ENCODE measurements at regions not wholly inside any gene's neighbourhood (a gene's known extent, or its start where the extent isn't known, plus 50 kb on each side); places are given as distances from the start of the nearest gene placed in this dataset.

GRCh38 chr5:93018461-93018860 lies 562.6 kb downstream of the NR2F1-AS1 start:
- no peak overlapping the region for H3K9ac ChIP-seq (ENCODE audit: low read depth, low read length)
- no peaks in the 10 kb centered on the region for H3K36me3 ChIP-seq (ENCODE audit: control insufficient read depth, insufficient read depth, low read length)
- H3K9me3 ChIP-seq (ENCODE audit: control insufficient read depth, insufficient read depth, low read length), result no peaks in the 10 kb centered on the region
- no peaks in the 10 kb centered on the region for H3K27me3 ChIP-seq (ENCODE audit: control insufficient read depth, insufficient read depth, low read length)
- no peak overlapping the region for H3K27ac ChIP-seq (ENCODE audit: low read depth, low read length)
- H3K4me3 ChIP-seq (ENCODE audit: low read depth, low read length), result no peak overlapping the region
- peaks cover 17% of the 10 kb centered on the region for H3K4me1 ChIP-seq (ENCODE audit: control insufficient read depth, insufficient read depth, low read length)

DNA sequence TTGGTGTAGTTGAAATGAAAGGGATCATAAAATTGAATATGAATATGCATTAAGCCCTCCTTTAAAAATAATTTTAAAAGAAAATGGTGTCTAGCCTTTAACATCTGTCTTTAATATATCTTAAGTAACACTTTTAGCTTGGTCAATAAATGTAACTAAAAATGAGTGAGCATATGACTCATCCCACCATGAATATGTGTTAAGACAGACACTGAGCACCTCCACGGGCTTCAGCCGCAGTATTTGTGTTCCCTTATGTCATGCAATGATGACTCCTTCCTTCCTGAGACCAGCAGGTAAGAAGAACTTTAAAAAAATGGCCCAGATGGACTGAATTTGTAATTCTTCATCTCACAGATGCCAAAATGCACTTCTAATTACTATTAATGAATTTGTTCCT lies 563.2 kb downstream of the NR2F1-AS1 start:
- no peak overlapping the region for H3K9ac ChIP-seq (ENCODE audit: low read depth, low read length)
- H3K4me3 ChIP-seq (ENCODE audit: low read depth, low read length), result no peak overlapping the region
- no peaks in the 10 kb centered on the region for H3K27me3 ChIP-seq (ENCODE audit: control insufficient read depth, insufficient read depth, low read length)
- no peak overlapping the region for H3K27ac ChIP-seq (ENCODE audit: low read depth, low read length)
- H3K9me3 ChIP-seq (ENCODE audit: control insufficient read depth, insufficient read depth, low read length), result no peaks in the 10 kb centered on the region
- peaks cover 17% of the 10 kb centered on the region for H3K4me1 ChIP-seq (ENCODE audit: control insufficient read depth, insufficient read depth, low read length)
- no peaks in the 10 kb centered on the region for H3K36me3 ChIP-seq (ENCODE audit: control insufficient read depth, insufficient read depth, low read length)

- no peaks in the 10 kb centered on the region for H3K9me3 ChIP-seq (ENCODE audit: control insufficient read depth, insufficient read depth, low read length)
- no peak overlapping the region for H3K4me3 ChIP-seq (ENCODE audit: low read depth, low read length)
- no peak overlapping the region for H3K27ac ChIP-seq (ENCODE audit: low read depth, low read length)
- no peaks in the 10 kb centered on the region for H3K36me3 ChIP-seq (ENCODE audit: control insufficient read depth, insufficient read depth, low read length)
- H3K4me1 ChIP-seq (ENCODE audit: control insufficient read depth, insufficient read depth, low read length), result peaks cover 18% of the 10 kb centered on the region
- H3K9ac ChIP-seq (ENCODE audit: low read depth, low read length), result no peak overlapping the region
- H3K27me3 ChIP-seq (ENCODE audit: control insufficient read depth, insufficient read depth, low read length), result no peaks in the 10 kb centered on the region
These were observed 563.6 kb downstream of the NR2F1-AS1 start for GRCh38 chr5:93017376-93017775.

DNA sequence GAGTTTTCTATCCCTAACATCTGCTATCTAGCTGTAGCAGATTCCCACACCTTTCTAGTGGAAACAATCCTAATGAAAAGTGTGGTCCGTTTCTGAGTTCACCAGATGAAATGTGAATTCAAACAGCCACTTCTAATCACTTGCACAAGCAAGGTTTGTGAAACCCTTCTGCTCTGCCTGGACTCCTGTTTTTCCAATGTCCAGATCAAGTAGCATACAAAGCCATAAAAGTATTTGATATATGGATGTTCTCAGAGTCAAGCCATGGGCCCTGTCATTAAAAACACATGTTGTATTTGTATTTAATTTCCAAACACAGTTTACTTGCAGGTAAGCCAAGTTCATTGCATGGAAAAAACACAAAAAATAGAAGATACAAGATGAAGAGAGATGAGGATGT lies 570.4 kb downstream of the NR2F1-AS1 start:
- H3K4me1 ChIP-seq (ENCODE audit: control insufficient read depth, insufficient read depth, low read length), result peaks cover 16% of the 10 kb centered on the region
- no peak overlapping the region for H3K4me3 ChIP-seq (ENCODE audit: low read depth, low read length)
- H3K9me3 ChIP-seq (ENCODE audit: control insufficient read depth, insufficient read depth, low read length), result no peaks in the 10 kb centered on the region
- H3K27me3 ChIP-seq (ENCODE audit: control insufficient read depth, insufficient read depth, low read length), result no peaks in the 10 kb centered on the region
- H3K27ac ChIP-seq (ENCODE audit: low read depth, low read length), result no peak overlapping the region
- no peak overlapping the region for H3K9ac ChIP-seq (ENCODE audit: low read depth, low read length)
- H3K36me3 ChIP-seq (ENCODE audit: control insufficient read depth, insufficient read depth, low read length), result no peaks in the 10 kb centered on the region

DNA sequence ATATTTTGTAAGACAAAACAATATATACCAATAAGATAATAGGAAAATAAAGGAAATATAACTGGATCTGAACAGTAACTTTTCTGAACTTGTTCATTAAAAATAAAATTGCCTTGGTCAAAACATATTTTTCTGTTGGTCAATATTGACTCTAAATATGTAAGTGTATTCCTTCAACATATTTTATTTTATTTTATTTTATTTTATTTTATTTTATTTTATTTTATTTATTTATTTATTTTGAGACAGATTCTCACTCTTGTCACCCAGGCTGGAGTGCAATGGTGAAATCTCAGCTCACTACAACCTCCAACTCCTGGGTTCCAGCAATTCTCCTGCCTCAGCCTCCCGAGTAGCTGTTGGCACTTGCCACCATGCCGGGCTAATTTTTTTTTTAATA lies 571.0 kb downstream of the NR2F1-AS1 start:
- H3K27ac ChIP-seq (ENCODE audit: low read depth, low read length), result no peak overlapping the region
- no peaks in the 10 kb centered on the region for H3K27me3 ChIP-seq (ENCODE audit: control insufficient read depth, insufficient read depth, low read length)
- H3K9ac ChIP-seq (ENCODE audit: low read depth, low read length), result no peak overlapping the region
- no peaks in the 10 kb centered on the region for H3K36me3 ChIP-seq (ENCODE audit: control insufficient read depth, insufficient read depth, low read length)
- no peak overlapping the region for H3K4me3 ChIP-seq (ENCODE audit: low read depth, low read length)
- peaks cover 16% of the 10 kb centered on the region for H3K4me1 ChIP-seq (ENCODE audit: control insufficient read depth, insufficient read depth, low read length)
- H3K9me3 ChIP-seq (ENCODE audit: control insufficient read depth, insufficient read depth, low read length), result no peaks in the 10 kb centered on the region

DNA sequence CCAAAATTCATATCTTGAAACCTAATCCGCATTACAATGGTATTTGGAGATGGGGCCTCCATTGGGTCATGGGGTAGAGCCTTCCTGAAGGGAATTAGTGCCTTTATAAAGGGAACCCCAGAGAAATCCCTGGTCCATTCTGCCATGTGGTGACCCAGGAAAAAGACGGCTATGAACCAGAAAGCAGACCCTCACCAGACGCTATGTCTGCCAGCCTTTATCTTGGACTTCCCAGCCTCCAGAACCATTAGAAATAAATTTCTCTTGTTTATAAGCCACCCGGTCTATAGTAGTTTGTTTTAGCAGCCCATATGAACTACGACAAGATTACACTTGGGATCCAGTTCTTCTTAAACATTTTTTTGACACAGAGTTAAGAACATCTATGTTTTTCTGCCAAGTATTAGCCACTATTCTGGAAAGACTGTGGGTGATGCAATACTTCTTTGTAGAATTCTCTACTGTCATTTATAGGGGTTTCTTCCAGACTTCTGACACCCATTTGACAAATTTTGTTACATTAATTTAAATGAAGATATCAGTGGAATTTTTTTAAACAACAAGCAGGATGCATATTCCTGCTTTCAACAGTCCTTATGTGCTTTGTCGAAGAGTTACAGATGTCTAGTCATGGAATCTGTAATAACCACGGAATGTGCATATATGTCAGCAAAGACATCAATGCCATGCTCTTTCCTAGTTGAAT lies 572.4 kb downstream of the NR2F1-AS1 start:
- Histone ChIP-seq H3K27me3 (ENCODE audit: control insufficient read depth, insufficient read depth, low read length) (no peaks in the 10 kb centered on the region), H3K9ac (ENCODE audit: low read depth, low read length) (no peak overlapping the region), H3K4me1 (ENCODE audit: control insufficient read depth, insufficient read depth, low read length) (peaks cover 16% of the 10 kb centered on the region), H3K4me3 (ENCODE audit: low read depth, low read length) (no peak overlapping the region), H3K27ac (ENCODE audit: low read depth, low read length) (no peak overlapping the region), H3K36me3 (ENCODE audit: control insufficient read depth, insufficient read depth, low read length) (no peaks in the 10 kb centered on the region), H3K9me3 (ENCODE audit: control insufficient read depth, insufficient read depth, low read length) (no peaks in the 10 kb centered on the region)

GRCh38 chr5:93006915-93007314 lies 574.1 kb downstream of the NR2F1-AS1 start:
- no peaks in the 10 kb centered on the region for H3K27me3 ChIP-seq (ENCODE audit: control insufficient read depth, insufficient read depth, low read length)
- peaks cover 11% of the 10 kb centered on the region for H3K4me1 ChIP-seq (ENCODE audit: control insufficient read depth, insufficient read depth, low read length)
- no peak overlapping the region for H3K27ac ChIP-seq (ENCODE audit: low read depth, low read length)
- H3K4me3 ChIP-seq (ENCODE audit: low read depth, low read length), result no peak overlapping the region
- H3K9me3 ChIP-seq (ENCODE audit: control insufficient read depth, insufficient read depth, low read length), result no peaks in the 10 kb centered on the region
- H3K36me3 ChIP-seq (ENCODE audit: control insufficient read depth, insufficient read depth, low read length), result no peaks in the 10 kb centered on the region
- H3K9ac ChIP-seq (ENCODE audit: low read depth, low read length), result no peak overlapping the region

GRCh38 chr5:92998456-92998855 lies 582.6 kb downstream of the NR2F1-AS1 start:
- H3K9me3 ChIP-seq (ENCODE audit: control insufficient read depth, insufficient read depth, low read length), result peaks cover 4% of the 10 kb centered on the region; the same call in 1 of the 2 replicates
- H3K36me3 ChIP-seq (ENCODE audit: control insufficient read depth, insufficient read depth, low read length), result no peaks in the 10 kb centered on the region
- H3K27me3 ChIP-seq (ENCODE audit: control insufficient read depth, insufficient read depth, low read length), result no peaks in the 10 kb centered on the region
- no peak overlapping the region for H3K9ac ChIP-seq (ENCODE audit: low read depth, low read length)
- H3K27ac ChIP-seq (ENCODE audit: low read depth, low read length), result no peak overlapping the region
- H3K4me3 ChIP-seq (ENCODE audit: low read depth, low read length), result no peak overlapping the region
- H3K4me1 ChIP-seq (ENCODE audit: control insufficient read depth, insufficient read depth, low read length), result no peaks in the 10 kb centered on the region

DNA sequence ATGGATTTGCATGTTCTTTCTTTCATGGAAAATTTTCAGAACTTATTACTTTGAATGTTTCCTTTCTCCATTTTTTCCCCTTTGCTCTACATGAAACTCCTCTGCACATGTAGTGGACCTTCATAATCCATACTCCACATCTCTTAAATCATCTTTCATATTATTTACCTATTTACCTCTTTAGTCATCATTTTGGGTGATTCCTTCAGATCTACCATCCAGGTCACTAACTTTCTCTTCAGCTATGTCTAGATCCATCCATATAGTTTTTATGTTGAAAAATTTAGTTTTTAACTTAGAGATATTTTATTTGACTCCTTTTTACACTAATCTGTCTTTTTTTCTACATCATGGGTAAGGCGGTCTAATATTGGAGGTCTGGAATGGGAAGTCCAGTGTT lies 586.6 kb downstream of the NR2F1-AS1 start:
- no peaks in the 10 kb centered on the region for H3K36me3 ChIP-seq (ENCODE audit: control insufficient read depth, insufficient read depth, low read length)
- H3K27ac ChIP-seq (ENCODE audit: low read depth, low read length), result no peak overlapping the region
- H3K27me3 ChIP-seq (ENCODE audit: control insufficient read depth, insufficient read depth, low read length), result no peaks in the 10 kb centered on the region
- no peaks in the 10 kb centered on the region for H3K4me1 ChIP-seq (ENCODE audit: control insufficient read depth, insufficient read depth, low read length)
- H3K9ac ChIP-seq (ENCODE audit: low read depth, low read length), result no peak overlapping the region
- H3K4me3 ChIP-seq (ENCODE audit: low read depth, low read length), result no peak overlapping the region
- H3K9me3 ChIP-seq (ENCODE audit: control insufficient read depth, insufficient read depth, low read length), result peaks cover 4% of the 10 kb centered on the region; the same call in 1 of the 2 replicates

DNA sequence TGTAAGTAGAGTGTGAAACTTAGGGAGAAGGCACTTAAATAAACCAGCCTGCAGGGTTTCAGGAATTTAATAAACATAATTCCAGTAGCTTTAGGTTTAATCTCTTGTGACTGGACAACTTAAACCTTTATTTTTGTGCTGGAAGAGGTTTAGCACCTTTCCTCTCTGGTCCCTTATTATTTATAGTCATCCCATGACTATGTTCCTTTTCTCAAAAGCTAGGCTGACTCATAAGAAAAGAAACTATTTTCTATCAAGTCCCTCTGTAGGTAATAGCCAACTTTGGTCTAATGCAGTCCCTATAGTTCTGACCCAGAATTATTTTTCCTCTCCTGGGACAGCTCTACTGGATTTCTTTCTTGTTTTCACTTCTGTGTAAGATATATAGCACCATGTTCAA lies 588.9 kb downstream of the NR2F1-AS1 start:
- Histone ChIP-seq H3K4me3 (ENCODE audit: low read depth, low read length) (no peak overlapping the region), H3K27me3 (ENCODE audit: control insufficient read depth, insufficient read depth, low read length) (no peaks in the 10 kb centered on the region), H3K4me1 (ENCODE audit: control insufficient read depth, insufficient read depth, low read length) (no peaks in the 10 kb centered on the region), H3K27ac (ENCODE audit: low read depth, low read length) (no peak overlapping the region), H3K9me3 (ENCODE audit: control insufficient read depth, insufficient read depth, low read length) (peaks cover 4% of the 10 kb centered on the region; the same call in 1 of the 2 replicates), H3K9ac (ENCODE audit: low read depth, low read length) (no peak overlapping the region), H3K36me3 (ENCODE audit: control insufficient read depth, insufficient read depth, low read length) (no peaks in the 10 kb centered on the region)

DNA sequence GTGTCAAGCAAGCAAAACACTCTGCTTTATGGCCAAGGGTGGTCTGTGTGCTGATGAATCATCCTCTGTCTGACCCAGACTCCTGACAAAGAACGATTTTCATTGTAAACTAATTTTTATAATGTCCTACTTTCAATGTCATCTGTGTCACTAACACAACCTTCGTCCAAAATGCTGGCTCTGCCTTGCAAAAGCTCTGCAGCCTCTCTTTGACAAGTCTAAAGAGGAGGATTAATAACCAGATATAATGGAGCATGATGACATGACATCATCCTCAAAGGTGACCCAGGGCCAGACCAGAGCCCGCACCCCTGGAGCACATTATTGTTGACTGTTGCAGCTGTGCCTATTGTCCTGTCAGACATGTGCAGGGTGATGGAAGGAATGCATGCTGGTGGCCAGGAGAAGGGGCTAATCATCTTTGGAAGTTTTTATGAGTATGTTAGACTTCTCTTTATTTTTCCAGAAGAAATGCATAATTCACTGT lies 589.4 kb downstream of the NR2F1-AS1 start:
- Histone ChIP-seq H3K4me3 (ENCODE audit: low read depth, low read length) (no peak overlapping the region), H3K27me3 (ENCODE audit: control insufficient read depth, insufficient read depth, low read length) (no peaks in the 10 kb centered on the region), H3K9ac (ENCODE audit: low read depth, low read length) (no peak overlapping the region), H3K36me3 (ENCODE audit: control insufficient read depth, insufficient read depth, low read length) (no peaks in the 10 kb centered on the region), H3K4me1 (ENCODE audit: control insufficient read depth, insufficient read depth, low read length) (no peaks in the 10 kb centered on the region), H3K27ac (ENCODE audit: low read depth, low read length) (no peak overlapping the region), H3K9me3 (ENCODE audit: control insufficient read depth, insufficient read depth, low read length) (peaks cover 4% of the 10 kb centered on the region; the same call in 1 of the 2 replicates)

Measured in HUES48 (cell line).